DMS153 treated with DMSO at 0.1 percent for 48 hours (cell line): ENCODE measurements at regions not wholly inside any gene's neighbourhood (a gene's known extent, or its start where the extent isn't known, plus 50 kb on each side); places are given as distances from the start of the nearest gene placed in this dataset.
A peak's percentile ranks its signal among the peaks of the same experiment; 100 is the strongest.
"Not testable (repeated sequence)": the region's sequence is repeated elsewhere in the genome, so short reads cannot be mapped to it uniquely, and the experiment has no call there.

Experiments
- DNase-seq: peaks from one replicate; lab custom pipeline; 2025; ENCODE audit not compliant: unreplicated experiment; lab: John Stamatoyannopoulos, UW

DNA sequence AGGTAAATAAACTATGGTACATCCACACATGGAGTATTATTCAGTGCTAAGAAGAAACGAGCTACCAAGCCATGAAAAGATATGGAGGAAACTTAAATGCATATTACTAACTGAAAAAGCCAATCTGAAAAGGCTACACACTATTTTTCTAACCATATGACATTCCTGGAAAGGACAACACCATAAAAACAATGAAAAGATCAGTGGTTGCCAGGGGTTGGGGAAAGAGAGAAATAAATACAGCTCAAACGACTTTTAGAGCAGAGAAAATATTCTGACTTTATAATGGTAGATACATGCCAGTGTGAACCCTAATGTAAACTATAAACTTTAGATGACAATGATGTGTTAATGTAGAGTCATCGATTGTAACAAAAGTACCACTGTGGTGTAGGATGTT lies 225.9 kb upstream of the BTBD3 start:
- no peak for DNase-seq

DNA sequence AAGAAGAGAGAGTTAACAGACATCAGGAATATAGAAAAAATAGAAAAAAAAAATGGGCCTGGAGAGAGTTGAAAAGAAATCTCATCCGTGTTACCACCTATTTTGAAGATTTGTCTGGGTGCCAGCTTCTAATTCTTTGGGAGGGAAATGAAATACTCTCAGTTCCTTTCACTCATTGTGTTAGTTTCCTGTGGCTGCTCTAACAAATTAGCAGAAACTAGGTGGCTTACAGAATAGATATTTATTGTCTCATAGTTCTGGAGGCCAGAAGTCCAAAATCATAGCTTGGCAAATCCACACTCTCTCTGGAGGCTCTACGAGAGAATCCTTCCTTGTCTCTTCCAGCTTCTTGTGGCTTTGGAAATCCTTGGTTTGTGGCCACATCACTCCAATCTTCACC lies 225.1 kb upstream of the BTBD3 start:
- no peak for DNase-seq

DNA sequence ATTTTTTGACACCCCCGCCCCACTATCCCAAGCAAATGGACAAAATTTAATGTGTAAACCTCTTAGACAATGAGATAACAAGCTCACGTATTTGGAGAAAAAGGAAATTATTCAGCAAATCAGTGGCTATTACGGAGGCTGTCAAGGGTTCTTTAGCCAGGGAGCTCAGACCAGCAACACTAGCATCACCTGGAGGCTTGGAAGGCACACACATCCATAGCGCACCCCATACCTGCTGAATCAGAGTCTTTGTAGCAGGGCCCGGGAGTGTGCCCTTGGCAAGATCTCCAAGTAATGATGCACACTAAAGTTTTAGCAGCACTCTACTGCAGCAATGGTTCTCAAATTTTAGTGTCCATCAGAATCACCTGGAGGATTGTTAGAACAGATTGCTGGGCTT lies 223.2 kb upstream of the BTBD3 start:
- no peak for DNase-seq

DNA sequence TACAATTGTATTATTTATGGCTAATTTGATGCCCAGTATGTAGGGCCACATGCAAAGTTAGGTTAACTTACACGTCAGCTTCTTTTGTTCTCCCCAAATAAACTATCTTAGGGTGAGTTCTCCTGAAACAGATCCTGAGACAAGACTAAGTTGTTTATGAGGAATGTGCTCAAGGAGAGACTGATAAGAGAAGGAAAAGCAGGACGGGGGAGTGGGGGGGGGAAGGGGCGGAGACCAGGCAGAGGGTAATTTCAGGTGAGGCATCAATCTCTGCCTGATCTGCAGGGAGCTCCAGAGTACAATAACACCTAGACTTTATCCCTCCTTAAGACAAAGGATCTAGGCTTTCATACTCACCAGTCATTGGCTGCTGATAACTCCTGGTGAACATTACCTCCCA lies 220.6 kb upstream of the BTBD3 start:
- DNase-seq = no peak

DNA sequence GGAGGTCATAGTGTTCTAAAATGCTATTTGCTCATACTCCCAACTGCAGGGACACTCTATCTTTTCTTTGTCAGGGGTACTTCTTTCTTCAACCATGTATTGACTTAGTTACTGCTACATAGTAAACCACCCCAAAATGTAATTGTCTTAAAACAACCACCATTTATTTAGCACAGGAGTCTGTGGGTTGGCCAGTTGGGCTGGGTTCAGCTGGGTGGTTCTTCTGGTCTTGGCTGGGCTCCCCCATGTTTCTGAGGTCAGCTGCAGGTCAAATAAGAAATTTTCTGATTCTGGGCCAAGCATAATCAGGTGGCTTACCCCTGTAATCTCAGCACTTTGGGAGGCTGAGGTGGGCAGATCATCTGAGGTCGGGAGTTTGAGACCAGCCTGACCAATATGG lies 220.0 kb upstream of the BTBD3 start:
- DNase-seq = no peak

DNA sequence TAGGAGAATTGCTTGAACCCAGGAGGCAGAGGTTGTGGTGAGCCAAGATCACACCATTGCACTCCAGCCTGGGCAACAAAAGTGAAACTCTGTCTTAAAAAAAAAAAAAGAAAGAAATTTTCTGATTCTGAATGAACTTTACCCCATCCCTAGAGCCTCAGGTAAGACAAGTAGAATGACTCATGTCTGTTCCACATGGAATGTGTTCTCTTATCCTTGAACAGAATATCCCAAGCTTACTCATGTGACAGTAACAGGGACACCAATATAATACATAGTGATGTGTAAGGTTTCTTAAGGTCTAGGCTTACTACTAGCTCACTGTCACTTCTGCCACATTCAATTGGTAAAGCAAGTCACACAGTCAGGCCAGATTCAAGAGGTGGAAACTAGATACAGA lies 219.6 kb upstream of the BTBD3 start:
- DNase-seq = no peak

DNA sequence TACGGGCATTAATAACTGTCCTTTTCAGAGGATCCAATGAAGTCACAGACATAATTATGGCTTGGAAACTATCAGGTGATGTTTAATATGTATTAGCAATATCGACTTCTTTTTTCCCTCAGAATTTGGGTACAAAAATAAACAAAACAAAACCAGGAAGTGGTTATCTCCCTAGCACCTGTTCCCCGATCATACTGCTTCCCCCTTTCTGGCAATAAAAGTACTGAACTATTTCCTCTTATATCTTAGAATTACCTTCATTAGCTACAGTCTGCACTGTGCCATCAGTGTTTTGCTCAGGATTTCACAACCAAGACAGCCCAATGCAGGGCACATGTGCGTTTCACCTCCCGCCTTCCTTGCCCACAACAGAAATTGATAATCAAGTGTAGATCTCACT lies 216.9 kb upstream of the BTBD3 start:
- DNase-seq = no peak

DNA sequence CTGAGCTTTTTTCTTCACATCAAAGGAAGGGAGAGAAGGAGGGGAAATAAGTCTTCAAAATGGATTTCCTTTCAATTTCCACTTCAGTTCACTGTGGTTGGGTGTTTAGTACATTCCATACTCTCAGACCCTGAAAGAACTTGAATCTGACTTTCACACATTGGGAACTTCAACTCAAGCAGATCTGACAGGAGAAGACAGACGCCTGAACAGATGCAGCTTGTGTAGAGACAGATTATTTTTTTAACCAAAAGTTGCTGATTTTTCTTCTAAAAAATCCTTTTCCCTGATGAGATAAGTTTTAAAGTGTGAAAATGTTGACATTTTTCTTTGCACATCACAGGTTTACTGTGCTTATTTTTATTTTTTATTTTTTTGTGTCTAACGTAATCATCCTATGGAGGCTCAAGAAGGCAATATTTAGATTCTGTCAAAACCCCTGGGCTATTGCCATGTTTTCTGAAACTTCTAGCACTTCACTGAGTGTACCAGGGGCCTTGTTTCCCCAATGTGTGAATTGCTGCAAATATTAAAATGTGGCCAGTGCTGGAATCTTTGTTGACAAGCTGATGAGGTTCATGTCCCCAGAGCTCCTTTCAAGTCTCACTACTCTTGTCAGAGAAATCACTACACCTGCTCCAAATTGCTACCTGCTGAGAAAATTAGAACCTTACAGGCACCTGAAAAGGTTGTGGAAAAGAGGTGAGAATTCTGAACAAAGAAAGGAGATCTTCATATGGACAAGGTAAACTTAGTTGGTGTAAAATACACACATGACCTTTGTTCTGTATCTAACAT lies 214.8 kb upstream of the BTBD3 start:
- DNase-seq = no peak

DNA sequence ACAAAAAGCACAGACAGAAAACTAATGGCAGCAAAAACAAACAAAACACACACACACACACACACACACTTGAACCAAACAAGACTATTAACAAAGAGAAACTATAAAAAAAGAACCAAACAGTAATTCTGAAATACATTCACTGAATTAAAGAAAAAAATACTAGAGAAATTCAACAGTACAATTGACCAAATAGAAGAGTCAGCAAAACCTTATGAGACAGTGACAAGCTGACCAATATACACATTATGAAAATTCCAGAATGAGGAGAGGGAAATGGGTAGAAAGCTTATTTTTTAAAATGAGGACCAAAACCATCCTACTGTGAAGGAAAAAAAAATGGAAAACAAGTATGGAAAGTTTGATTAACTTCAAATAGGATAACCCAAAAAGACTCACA lies 212.2 kb upstream of the BTBD3 start:
- DNase-seq = no peak

DNA sequence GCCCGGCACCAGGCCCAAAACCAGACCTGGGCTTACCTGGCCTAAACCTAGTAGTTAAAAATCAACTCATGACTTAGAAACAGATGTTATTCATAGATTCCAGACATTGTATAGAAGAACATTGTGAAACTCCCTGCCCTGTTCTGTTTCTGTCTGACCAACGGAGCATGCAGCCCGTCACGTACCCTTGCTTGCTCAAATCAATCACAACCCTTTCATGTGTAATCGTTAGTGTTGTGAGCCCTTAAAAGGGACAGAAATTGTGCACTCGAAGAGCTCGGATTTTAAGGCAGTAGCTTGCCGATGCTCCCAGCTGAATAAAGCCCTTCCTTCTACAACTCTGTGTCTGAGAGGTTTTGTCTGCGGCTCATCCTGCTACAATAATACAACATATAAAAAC lies 209.5 kb upstream of the BTBD3 start:
- not testable (repeated sequence) for DNase-seq

DNA sequence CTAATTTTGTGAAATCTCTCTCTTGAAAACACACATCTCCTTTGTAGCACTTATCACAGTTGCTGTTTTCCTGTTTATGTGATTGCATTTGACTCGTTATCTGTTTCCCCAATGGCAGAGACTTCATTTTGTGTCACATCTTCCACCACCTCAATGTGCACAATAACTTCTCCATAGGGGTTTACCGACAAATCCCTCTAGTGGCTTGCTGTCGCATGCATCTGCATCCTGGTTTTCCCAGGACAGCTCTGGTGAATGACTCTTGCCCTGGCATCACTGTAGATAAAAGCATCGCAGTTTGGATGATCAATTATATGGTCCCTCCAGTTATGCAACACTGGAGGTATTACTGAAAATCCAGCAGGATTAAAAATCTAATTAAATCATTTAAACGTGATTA lies 206.5 kb upstream of the BTBD3 start:
- DNase-seq = no peak

DNA sequence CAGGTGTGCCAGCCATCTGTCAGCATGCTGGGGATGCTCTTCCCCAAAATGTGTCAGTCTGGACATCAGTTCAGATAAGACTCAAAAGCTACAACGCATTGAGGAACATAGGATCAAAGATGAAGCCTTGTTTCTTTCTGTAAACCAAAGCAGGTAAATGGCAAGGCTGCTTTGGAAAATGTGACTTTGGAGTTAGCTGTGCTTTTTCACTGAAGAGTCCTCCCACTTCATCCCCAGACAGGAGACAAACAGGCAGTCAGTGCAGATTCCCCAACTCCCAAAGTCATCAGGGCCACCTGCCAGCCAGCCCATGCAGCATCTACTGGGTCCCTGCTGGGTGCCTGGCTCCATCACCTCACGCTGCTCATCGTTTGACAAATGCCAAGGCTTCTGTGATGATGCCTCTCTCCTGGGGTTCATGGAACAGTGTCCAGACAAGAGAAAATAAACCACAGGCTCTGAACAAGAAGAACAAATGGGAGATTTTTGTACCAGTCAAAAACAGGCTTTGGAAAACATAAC lies 205.0 kb upstream of the BTBD3 start:
- no peak for DNase-seq

DNA sequence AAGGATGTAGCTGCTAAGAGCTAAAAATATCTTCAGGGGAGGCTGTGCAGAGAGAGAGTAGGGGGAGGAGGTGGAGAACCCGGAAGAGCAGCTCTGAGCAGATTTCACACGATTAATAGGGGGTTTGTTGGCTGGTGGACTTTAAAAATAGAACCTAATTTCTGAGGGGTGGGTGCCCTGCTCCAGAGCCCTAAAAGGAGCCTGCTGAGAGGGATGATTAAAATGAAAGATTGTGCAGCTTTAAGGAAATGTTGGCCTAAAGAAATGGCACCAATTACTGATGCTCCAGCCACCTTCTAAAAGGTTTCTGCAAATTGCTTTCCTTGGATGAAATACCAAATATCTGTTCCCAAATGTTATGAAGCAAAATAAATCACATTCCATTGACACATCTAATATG lies 202.8 kb upstream of the BTBD3 start:
- no peak for DNase-seq

DNA sequence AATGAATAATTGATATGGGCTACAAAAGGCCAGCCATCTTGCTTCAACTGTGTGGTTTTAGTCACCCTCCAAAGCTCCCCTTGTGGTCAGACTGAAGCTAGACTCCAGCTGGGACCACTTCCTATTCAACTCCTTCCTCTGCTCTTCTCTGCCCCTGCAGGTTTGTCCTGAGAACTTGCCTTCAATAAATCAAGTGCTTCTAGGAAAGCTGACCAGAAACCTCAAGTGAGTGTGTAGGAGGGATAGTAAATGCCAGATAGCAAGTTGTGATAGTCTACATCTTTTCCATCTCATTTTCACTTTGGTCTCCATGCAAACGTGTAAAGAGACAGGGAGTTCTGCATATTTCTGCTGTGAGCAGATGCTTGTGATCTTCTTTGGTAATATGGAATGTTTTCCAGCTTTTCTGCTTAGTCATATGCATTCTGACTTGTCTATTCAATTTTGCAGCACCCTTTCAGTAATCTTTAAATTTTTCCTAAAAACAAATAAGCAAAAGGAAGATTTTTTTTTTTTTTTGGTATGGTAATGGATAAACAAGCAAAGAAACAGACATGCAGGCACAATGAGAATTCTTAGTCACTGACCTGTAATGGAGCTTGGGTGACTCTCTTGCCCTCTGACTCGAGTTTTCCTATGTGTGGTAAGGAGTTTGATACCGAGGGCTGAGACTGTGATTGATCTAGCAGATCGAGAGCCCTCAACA lies 201.3 kb upstream of the BTBD3 start:
- no peak for DNase-seq

DNA sequence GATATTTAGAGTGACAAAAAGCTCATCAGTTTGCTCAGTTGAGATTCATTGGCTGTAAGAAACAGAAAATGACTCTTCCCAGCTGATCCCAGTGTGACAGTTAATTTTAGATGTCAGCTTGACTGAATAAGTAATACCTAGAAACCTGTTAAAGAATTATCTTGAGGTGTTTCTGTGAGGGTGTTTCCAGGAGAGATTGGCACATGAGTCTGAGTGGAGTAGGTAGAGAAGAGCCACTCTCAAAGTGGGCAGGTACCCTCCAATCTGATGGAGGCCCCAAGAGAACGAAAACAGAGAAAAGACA lies 200.8 kb upstream of the BTBD3 start:
- DNase-seq = no peak

DNA sequence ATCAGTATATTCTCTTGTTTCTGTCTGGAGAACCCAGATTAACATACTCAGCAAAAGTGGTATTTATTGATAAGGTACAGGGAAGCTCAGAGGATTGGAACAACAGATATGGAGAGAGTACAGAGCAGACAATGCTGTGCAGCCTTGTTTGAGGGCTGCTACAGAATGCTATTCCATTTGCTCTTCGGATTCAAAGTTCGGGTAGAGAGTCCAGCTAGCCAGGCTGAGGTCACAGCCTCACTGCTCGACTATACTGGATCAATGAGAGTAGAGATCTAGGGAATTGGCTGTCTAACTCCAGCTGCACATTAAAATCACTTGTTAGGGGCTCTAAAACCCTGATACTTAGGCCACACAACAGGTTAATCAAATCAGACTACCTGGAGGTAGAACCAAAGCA lies 200.1 kb upstream of the BTBD3 start:
- no peak for DNase-seq

DNA sequence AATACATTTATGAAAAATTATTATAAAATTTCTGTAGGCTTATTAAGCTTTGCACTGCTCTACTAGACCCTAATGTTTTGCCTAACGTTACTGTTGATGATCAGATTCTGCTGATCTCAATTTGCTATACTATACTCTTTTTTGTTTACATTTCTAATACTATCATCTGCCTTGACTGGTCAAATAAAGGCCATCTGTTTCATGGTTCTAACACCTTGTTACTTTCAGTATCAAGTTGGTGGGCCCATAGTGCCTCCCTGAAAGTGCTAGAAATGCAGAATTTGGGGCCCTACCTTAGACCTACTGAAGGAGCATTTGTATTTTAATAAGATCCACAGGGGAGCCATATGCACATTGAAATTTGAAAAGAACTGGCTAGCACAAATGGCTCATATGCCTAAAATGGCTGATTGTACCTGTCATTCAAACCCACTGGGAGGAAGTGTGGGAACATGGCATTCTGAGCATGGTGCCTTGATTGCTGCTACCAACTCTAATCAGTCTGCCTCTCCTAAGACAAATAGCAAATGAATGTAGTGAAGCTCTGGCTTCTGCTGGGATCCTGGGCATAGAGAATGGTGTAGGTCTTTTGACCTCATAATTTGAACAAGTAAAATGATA lies 199.1 kb upstream of the BTBD3 start:
- no peak for DNase-seq

DNA sequence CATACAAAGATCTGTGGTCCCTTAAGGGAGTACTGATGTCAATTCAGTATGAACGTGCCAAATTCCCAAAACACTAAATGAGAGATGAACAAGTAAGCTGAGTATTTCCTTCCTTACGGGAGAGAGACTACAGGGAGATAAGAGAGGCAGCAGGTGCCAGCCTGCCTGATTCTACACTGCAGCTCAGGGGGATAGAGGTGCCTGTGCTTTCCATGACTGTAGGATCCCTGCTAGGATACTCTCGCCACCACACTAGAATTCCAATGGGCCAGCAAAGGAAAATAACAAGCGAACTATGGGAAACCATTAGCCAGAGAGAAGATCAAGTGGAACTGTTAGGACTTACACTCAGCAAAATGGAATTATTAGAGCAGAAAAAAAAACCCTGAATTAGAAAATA lies 198.5 kb upstream of the BTBD3 start:
- no peak for DNase-seq

DNA sequence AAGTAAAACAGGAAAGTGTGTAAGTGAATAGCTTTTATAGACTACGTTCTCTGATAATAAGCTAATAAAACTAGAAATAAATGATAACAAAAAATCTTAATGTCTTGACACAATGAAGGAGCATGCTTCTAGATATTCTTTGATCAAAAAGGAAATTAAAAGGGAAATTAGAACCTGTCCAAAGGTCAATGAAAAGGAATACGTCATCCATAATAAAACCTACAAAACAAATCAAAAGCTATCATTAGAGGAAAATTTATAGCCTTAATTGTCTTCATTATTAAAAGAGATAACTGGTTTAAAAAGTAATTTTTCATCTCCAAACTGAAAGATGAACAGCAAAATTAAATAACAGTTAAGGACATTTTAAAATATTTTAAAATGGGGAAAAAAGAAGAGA lies 196.3 kb upstream of the BTBD3 start:
- no peak for DNase-seq

DNA sequence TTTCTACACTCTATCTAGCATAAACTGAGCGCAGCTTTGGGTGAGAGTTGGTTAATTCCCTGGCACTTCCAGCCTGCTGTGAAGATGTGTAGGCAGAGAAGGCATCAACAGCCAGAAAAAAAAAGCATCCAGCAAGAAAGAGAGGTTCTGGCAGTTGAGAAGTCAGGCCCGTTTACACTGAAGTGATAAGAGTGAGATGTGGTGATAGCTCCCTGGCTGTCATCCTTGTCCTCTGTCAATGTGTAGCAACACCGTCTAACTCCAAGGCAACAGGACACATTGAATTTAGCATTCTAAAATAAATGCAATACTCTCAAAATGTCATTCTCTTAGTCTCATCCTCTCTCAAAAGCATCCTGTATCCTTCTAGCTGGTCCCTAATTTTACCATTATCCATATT lies 193.6 kb upstream of the BTBD3 start:
- DNase-seq = no peak

DNA sequence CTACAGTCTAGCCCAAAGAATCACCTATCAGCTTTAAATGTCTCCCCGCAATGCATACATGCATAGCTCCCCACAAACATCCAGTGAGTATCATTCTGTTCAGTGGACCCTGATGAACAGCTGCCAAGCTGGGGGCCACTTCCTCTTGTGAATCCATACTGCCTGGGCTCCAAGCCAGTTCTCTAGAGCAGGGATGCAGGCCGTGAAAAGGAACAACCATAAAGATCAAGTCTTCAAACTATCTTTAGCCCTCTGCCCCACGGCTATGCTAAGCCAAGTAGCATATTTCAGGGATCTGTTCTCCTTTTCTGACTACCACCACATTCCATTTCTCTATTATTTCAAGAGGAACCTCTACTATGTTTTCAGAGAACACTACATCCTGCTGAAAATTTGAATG lies 191.7 kb upstream of the BTBD3 start:
- DNase-seq = peak; percentile 39

DNA sequence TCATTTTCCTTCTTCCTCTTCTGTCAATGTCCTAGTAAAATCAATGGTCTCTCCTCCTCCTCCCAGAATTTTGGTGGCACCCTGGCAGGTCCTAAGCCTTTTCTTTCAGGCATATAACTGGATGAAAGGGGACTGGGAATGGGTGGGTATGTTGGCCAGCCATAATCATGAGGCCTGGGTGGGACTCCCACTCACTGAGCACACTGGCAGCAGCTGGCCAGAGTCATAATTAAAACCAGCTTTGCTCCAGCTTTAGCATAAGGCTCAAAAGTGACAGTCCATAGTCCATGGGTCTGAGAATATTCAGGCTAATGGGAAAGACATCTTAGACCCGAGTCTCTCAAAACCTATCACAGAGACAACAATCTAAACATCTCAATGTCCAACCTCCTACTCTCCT lies 190.0 kb upstream of the BTBD3 start:
- no peak for DNase-seq
